H1 (cell line): ENCODE measurements at regions not wholly inside any gene's neighbourhood (a gene's known extent, or its start where the extent isn't known, plus 50 kb on each side); places are given as distances from the start of the nearest gene placed in this dataset.

Source experiments
- CTCF ChIA-PET: fragments of 300-600 bp; sonication (Branson Sonifier 250); formaldehyde crosslinking; loops from one replicate; lab custom pipeline; 2021; ENCODE audit not compliant: partially characterized antibody; lab: Charles Lee
- POLR2A ChIA-PET: fragments of 300-600 bp; sonication (Branson Sonifier 250); formaldehyde crosslinking; loops from one replicate; lab custom pipeline; 2021; ENCODE audit warnings: inconsistent platforms; ENCODE audit not compliant: partially characterized antibody; lab: Charles Lee
- DNase-seq, 2 experiments: peaks; one replicate each; pipeline versions ENCODE4 v3.0.0 to v3.0.0-alpha.2; 2010 to 2022; ENCODE audit warnings: low spot score in 2 of 2, low read depth in 1 of 2, mixed read lengths in 1 of 2
- FAIRE-seq: peaks from 2 replicates; lab custom pipeline; 2011; peaks lifted over from hg19 to GRCh38; lab: Jason Lieb, UNC
- H2AFZ ChIP-seq: 2 replicates; pipeline ENCODE4 v1.8.1; 2012; ENCODE audit warnings: low read length, inconsistent platforms
- H2AK5ac ChIP-seq: 2 replicates; pipeline ENCODE4 v1.6.1; 2013; ENCODE audit warnings: low read depth, low read length
- H2BK120ac ChIP-seq: replicated peaks from 2 replicates; pipeline ENCODE3; 2013; ENCODE audit warnings: low read depth, low read length, inconsistent platforms
- H2BK12ac ChIP-seq: 2 replicates; pipeline ENCODE4 v1.6.1; 2013; ENCODE audit warnings: low read depth, low read length
- H2BK15ac ChIP-seq: 2 replicates; pipeline ENCODE4 v1.6.1; 2013; ENCODE audit warnings: low read length
- H2BK20ac ChIP-seq: 2 replicates; pipeline ENCODE4 v1.6.1; 2013; ENCODE audit warnings: low read length
- H2BK5ac ChIP-seq: 2 replicates; pipeline ENCODE4 v1.6.1; 2013; ENCODE audit warnings: low read depth, low read length
- H3K14ac ChIP-seq: 2 replicates; pipeline ENCODE4 v1.6.1; 2013; ENCODE audit warnings: inconsistent platforms; ENCODE audit not compliant: insufficient read length
- H3K18ac ChIP-seq: 2 replicates; pipeline ENCODE4 v1.6.1; 2013; ENCODE audit warnings: low read length; ENCODE audit errors: extremely low read depth
- H3K23ac ChIP-seq: 2 replicates; pipeline ENCODE4 v1.6.1; 2013; ENCODE audit warnings: inconsistent platforms; ENCODE audit not compliant: insufficient read length
- H3K23me2 ChIP-seq: 2 replicates; pipeline ENCODE4 v1.6.1; 2013; ENCODE audit warnings: low read depth, low read length
- H3K27ac ChIP-seq: 2 replicates; pipeline ENCODE4 v1.6.1; 2011; ENCODE audit warnings: low read depth, low read length, inconsistent platforms
- H3K27me3 ChIP-seq, 4 experiments: replicated peaks in 1 of 4; 1 replicate in 1 of 4; 2 replicates in 3 of 4; pipeline versions ENCODE4 v1.6.1 to v1.8.1; 2011 to 2013; ENCODE audit warnings: low read length in 3 of 4, mild to moderate bottlenecking in 3 of 4, inconsistent platforms in 2 of 4, mixed read lengths in 2 of 4, moderate library complexity in 1 of 4; ENCODE audit not compliant: control insufficient read depth in 3 of 4, insufficient read depth in 3 of 4; ENCODE audit errors: extremely low read depth in 1 of 4
- H3K36me3 ChIP-seq, 4 experiments: 2 replicates each; pipeline versions ENCODE4 v1.6.1 to v1.8.1; 2011 to 2013; ENCODE audit warnings: mild to moderate bottlenecking in 4 of 4, low read length in 3 of 4, moderate library complexity in 2 of 4, control low read depth in 1 of 4, inconsistent platforms in 1 of 4; ENCODE audit not compliant: insufficient read depth in 4 of 4, control insufficient read depth in 2 of 4
- H3K4ac ChIP-seq: replicated peaks from 2 replicates; pipeline ENCODE3; 2013; ENCODE audit warnings: low read length, low read depth, mixed read lengths, inconsistent platforms; ENCODE audit not compliant: insufficient read length
- H3K4me1 ChIP-seq, 4 experiments: replicated peaks in 1 of 4; 1 replicate in 1 of 4; 2 replicates in 3 of 4; pipeline versions ENCODE4 v1.6.1 to v1.8.1; 2011 to 2013; ENCODE audit warnings: low read length in 3 of 4, inconsistent platforms in 2 of 4, mixed read lengths in 1 of 4; ENCODE audit not compliant: insufficient read depth in 4 of 4, control insufficient read depth in 3 of 4
- H3K4me2 ChIP-seq, 2 experiments: 2 replicates each; pipeline versions ENCODE4 v1.6.1 to v1.8.1; 2011 to 2013; ENCODE audit warnings: low read depth in 2 of 2, low read length in 2 of 2, control low read depth in 1 of 2, inconsistent platforms in 1 of 2, mild to moderate bottlenecking in 1 of 2; ENCODE audit not compliant: insufficient read depth in 1 of 2
- H3K4me3 ChIP-seq, 4 experiments: fragments of 200-600, 300-600 bp in 1 of 4; sonication (generic), shearing (Covaris generic), sonication (Bioruptor Twin) in 1 of 4; 2 replicates each; pipeline versions ENCODE4 v1.5.1 to v1.8.1; 2011 to 2016; ENCODE audit warnings: low read length in 4 of 4, low read depth in 3 of 4, control low read depth in 2 of 4, inconsistent platforms in 2 of 4, mild to moderate bottlenecking in 2 of 4, mixed read lengths in 1 of 4, moderate library complexity in 1 of 4; ENCODE audit not compliant: insufficient read depth in 2 of 4; ENCODE audit errors: extremely low read depth in 1 of 4
- H3K56ac ChIP-seq: replicated peaks from 2 replicates; pipeline ENCODE3; 2013; ENCODE audit warnings: low read depth, mild to moderate bottlenecking, mixed read lengths, low read length, inconsistent platforms; ENCODE audit not compliant: insufficient read length
- H3K79me1 ChIP-seq: 2 replicates; pipeline ENCODE4 v1.6.1; 2013; ENCODE audit warnings: low read depth, low read length, control low read depth
- H3K79me2 ChIP-seq, 2 experiments: 2 replicates each; pipeline versions ENCODE4 v1.6.1 to v1.8.1; 2012 to 2013; ENCODE audit warnings: low read length in 2 of 2, mild to moderate bottlenecking in 2 of 2, inconsistent platforms in 1 of 2; ENCODE audit not compliant: insufficient read depth in 2 of 2, control insufficient read depth in 1 of 2
- H3K9ac ChIP-seq, 4 experiments: replicated peaks in 1 of 4; 1 replicate in 1 of 4; 2 replicates in 3 of 4; pipeline versions ENCODE4 v1.6.1 to v1.8.1; 2011 to 2013; ENCODE audit warnings: low read depth in 3 of 4, low read length in 3 of 4, control low read depth in 2 of 4, mild to moderate bottlenecking in 2 of 4, moderate library complexity in 2 of 4, inconsistent platforms in 1 of 4; ENCODE audit errors: extremely low read depth in 1 of 4
- H3K9me3 ChIP-seq, 2 experiments: 2 replicates each; pipeline versions ENCODE4 v1.6.1 to v1.8.1; 2012 to 2013; ENCODE audit warnings: mild to moderate bottlenecking in 2 of 2, moderate library complexity in 2 of 2, control low read depth in 1 of 2, inconsistent platforms in 1 of 2, low read depth in 1 of 2, low read length in 1 of 2, mixed read lengths in 1 of 2; ENCODE audit not compliant: insufficient read depth in 2 of 2
- H4K20me1 ChIP-seq, 2 experiments: replicated peaks in 1 of 2; 2 replicates each; pipeline versions ENCODE3 to v1.8.1; 2011 to 2013; ENCODE audit warnings: inconsistent platforms in 2 of 2, low read length in 2 of 2, mild to moderate bottlenecking in 1 of 2; ENCODE audit not compliant: insufficient read depth in 2 of 2, control insufficient read depth in 1 of 2
- H4K5ac ChIP-seq: 2 replicates; pipeline ENCODE4 v1.6.1; 2013; ENCODE audit warnings: low read length, low read depth, mixed read lengths, inconsistent platforms; ENCODE audit not compliant: insufficient read length
- H4K8ac ChIP-seq: 2 replicates; pipeline ENCODE4 v1.8.0; 2013; ENCODE audit warnings: mild to moderate bottlenecking, moderate library complexity, low read length, inconsistent platforms; ENCODE audit not compliant: insufficient read depth; ENCODE audit errors: extremely low read depth
- H4K91ac ChIP-seq: replicated peaks from 2 replicates; pipeline ENCODE3; 2013; ENCODE audit warnings: low read length, mixed read lengths, inconsistent platforms; ENCODE audit not compliant: insufficient read length
- JUND ChIP-seq: IDR thresholded peaks from 2 replicates; pipeline ENCODE4 v1.6.1; 2011; ENCODE audit warnings: mild to moderate bottlenecking, improper control_type of control experiment, low read length
- WGBS, 2 experiments: shearing (Covaris generic) in 1 of 2; methylation state at CpG; one replicate each; pipeline versions ENCODE4 v1.1.6 to v1.1.7; 2013 to 2015; ENCODE audit warnings: low lambda C conversion rate in 2 of 2, mixed read lengths in 2 of 2, inconsistent platforms in 1 of 2, low coverage in 1 of 2, missing lambda C conversion rate in 1 of 2; ENCODE audit not compliant: insufficient replicate concordance in 2 of 2, insufficient coverage in 1 of 2, insufficient read length in 1 of 2; ENCODE audit errors: extremely low coverage in 1 of 2, missing lambda C conversion rate in 1 of 2; 5-methylcytosine and 5-hydroxymethylcytosine counted together

DNA sequence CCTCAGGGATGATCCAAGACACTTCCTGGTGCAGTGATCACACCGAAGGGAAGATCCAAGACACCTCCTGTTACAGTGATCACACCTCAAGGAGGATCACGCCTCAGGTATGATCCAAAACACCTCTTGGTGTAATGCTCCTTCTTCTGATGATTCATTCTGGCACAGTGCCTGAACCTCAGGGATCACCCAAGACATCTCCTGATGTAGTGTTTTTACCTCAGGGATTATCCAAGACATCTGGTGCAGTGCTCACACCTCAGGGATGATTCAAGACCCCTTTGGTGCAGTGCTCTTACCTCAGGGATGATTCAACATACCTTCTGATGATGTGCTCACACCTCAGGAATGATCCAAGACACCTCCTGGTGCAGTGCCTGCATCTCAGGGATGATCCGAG lies 124.4 kb downstream of the ASB1 start:
- no peak overlapping the region for H3K56ac ChIP-seq
- no peak for TF ChIP-seq JUND
- no peak for DNase-seq
- no peaks in the 10 kb centered on the region for H3K79me2 ChIP-seq
- H2BK15ac ChIP-seq, result no peak overlapping the region
- no peak overlapping the region for H3K27ac ChIP-seq
- H3K4me1 ChIP-seq, result peaks cover 0 to 3% (median 1%) of the 10 kb centered on the region in 4 experiments; a peak in 6 of 7 replicates
- H4K20me1 ChIP-seq, result no peaks in the 10 kb centered on the region
- no peak overlapping the region for H3K9ac ChIP-seq
- no peaks in the 10 kb centered on the region; a peak in 1 of 8 replicates for H3K36me3 ChIP-seq
- ChIA-PET CTCF (no interaction called here), POLR2A (no interaction called here)
- no peak overlapping the region for H2BK120ac ChIP-seq
- no peak overlapping the region for H4K5ac ChIP-seq
- peaks cover 12 to 28% of the 10 kb centered on the region in 2 experiments for H3K9me3 ChIP-seq
- no peaks in the 10 kb centered on the region for H3K27me3 ChIP-seq
- no peak overlapping the region for H2BK20ac ChIP-seq
- no peak overlapping the region for H3K4me2 ChIP-seq
- no peak overlapping the region for H2AFZ ChIP-seq
- no peak overlapping the region for H3K4ac ChIP-seq
- no peak for FAIRE-seq
- H3K23me2 ChIP-seq, result peaks cover 3% of the 10 kb centered on the region; the same call in 1 of the 2 replicates
- H3K4me3 ChIP-seq, result no peak overlapping the region
- no peak overlapping the region for H3K18ac ChIP-seq
- no peak overlapping the region for H3K23ac ChIP-seq
- H2BK5ac ChIP-seq, result no peak overlapping the region
- no peak overlapping the region for H2AK5ac ChIP-seq
- no peak overlapping the region for H2BK12ac ChIP-seq
- no peaks in the 10 kb centered on the region for H3K79me1 ChIP-seq
- H4K8ac ChIP-seq, result no peak overlapping the region
- no peak overlapping the region for H3K14ac ChIP-seq
- H4K91ac ChIP-seq, result no peak overlapping the region
- WGBS, 2 experiments, result 99% methylated on average over 3 of the region's 3 CpGs; no CpG with 5 or more reads in 1 of the 2 experiments
